ENCODE measurements at regions not wholly inside any gene's neighbourhood (a gene's known extent, or its start where the extent isn't known, plus 50 kb on each side); places are given as distances from the start of the nearest gene placed in this dataset.

GRCh38 chr17:54269881-54270280 is 447.2 kb downstream of the KIF2B start:
- peaks cover 20 to 32% of the 10 kb centered on the region in 2 experiments; a peak in 3 of 4 replicates for H3K9me3 ChIP-seq (ENCODE audit: control insufficient read depth in 1 of 2, insufficient read depth in 1 of 2, low read depth in 1 of 2, low read length in 2 of 2)
- POLR2A ChIA-PET: no interaction called here
- H2AFZ ChIP-seq (ENCODE audit: low read depth, low read length, poor library complexity, severe bottlenecking): no peak overlapping the region
- TF ChIP-seq, protein P1, sequence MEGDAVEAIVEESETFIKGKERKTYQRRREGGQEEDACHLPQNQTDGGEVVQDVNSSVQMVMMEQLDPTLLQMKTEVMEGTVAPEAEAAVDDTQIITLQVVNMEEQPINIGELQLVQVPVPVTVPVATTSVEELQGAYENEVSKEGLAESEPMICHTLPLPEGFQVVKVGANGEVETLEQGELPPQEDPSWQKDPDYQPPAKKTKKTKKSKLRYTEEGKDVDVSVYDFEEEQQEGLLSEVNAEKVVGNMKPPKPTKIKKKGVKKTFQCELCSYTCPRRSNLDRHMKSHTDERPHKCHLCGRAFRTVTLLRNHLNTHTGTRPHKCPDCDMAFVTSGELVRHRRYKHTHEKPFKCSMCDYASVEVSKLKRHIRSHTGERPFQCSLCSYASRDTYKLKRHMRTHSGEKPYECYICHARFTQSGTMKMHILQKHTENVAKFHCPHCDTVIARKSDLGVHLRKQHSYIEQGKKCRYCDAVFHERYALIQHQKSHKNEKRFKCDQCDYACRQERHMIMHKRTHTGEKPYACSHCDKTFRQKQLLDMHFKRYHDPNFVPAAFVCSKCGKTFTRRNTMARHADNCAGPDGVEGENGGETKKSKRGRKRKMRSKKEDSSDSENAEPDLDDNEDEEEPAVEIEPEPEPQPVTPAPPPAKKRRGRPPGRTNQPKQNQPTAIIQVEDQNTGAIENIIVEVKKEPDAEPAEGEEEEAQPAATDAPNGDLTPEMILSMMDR (IDR thresholded peaks at IDR 0.05 in 2 of 3, conservative IDR thresholded peaks at IDR 0.05 in 1 of 3; ENCODE audit: borderline replicate concordance in 1 of 3, insufficient read depth in 1 of 3, low read depth in 2 of 3, low read length in 2 of 3): no peak
- TF ChIP-seq ZFX (IDR thresholded peaks at IDR 0.05) (no peak), EZH2phosphoT487 (IDR thresholded peaks at IDR 0.05; ENCODE audit: borderline replicate concordance) (no peak), ZNF274 (IDR thresholded peaks at IDR 0.05; ENCODE audit: low read depth, low read length) (no peak), SIN3A (IDR thresholded peaks at IDR 0.05; ENCODE audit: low read depth) (no peak), TCF7L2 (IDR thresholded peaks at IDR 0.05; ENCODE audit: borderline replicate concordance, extremely low read depth, insufficient read depth, insufficient read length) (no peak), FOSL1 (IDR thresholded peaks at IDR 0.05; ENCODE audit: low read depth) (no peak), SRF (IDR thresholded peaks at IDR 0.05; ENCODE audit: low read depth) (no peak), EGR1 (IDR thresholded peaks at IDR 0.05; ENCODE audit: low read depth) (no peak), POLR2A (IDR thresholded peaks at IDR 0.05; ENCODE audit: borderline replicate concordance, extremely low read depth, insufficient read depth, insufficient read length) (no peak), ATF3 (IDR thresholded peaks at IDR 0.05) (no peak), ELF1 (IDR thresholded peaks at IDR 0.05; ENCODE audit: borderline replicate concordance, low read depth) (no peak), SP1 (IDR thresholded peaks at IDR 0.05; ENCODE audit: low read depth) (no peak)
- TF ChIP-seq, protein P2, sequence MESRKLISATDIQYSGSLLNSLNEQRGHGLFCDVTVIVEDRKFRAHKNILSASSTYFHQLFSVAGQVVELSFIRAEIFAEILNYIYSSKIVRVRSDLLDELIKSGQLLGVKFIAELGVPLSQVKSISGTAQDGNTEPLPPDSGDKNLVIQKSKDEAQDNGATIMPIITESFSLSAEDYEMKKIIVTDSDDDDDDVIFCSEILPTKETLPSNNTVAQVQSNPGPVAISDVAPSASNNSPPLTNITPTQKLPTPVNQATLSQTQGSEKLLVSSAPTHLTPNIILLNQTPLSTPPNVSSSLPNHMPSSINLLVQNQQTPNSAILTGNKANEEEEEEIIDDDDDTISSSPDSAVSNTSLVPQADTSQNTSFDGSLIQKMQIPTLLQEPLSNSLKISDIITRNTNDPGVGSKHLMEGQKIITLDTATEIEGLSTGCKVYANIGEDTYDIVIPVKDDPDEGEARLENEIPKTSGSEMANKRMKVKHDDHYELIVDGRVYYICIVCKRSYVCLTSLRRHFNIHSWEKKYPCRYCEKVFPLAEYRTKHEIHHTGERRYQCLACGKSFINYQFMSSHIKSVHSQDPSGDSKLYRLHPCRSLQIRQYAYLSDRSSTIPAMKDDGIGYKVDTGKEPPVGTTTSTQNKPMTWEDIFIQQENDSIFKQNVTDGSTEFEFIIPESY (IDR thresholded peaks at IDR 0.05; ENCODE audit: extremely low read depth, insufficient replicate concordance, low read length): no peak
- TF ChIP-seq, protein P3, sequence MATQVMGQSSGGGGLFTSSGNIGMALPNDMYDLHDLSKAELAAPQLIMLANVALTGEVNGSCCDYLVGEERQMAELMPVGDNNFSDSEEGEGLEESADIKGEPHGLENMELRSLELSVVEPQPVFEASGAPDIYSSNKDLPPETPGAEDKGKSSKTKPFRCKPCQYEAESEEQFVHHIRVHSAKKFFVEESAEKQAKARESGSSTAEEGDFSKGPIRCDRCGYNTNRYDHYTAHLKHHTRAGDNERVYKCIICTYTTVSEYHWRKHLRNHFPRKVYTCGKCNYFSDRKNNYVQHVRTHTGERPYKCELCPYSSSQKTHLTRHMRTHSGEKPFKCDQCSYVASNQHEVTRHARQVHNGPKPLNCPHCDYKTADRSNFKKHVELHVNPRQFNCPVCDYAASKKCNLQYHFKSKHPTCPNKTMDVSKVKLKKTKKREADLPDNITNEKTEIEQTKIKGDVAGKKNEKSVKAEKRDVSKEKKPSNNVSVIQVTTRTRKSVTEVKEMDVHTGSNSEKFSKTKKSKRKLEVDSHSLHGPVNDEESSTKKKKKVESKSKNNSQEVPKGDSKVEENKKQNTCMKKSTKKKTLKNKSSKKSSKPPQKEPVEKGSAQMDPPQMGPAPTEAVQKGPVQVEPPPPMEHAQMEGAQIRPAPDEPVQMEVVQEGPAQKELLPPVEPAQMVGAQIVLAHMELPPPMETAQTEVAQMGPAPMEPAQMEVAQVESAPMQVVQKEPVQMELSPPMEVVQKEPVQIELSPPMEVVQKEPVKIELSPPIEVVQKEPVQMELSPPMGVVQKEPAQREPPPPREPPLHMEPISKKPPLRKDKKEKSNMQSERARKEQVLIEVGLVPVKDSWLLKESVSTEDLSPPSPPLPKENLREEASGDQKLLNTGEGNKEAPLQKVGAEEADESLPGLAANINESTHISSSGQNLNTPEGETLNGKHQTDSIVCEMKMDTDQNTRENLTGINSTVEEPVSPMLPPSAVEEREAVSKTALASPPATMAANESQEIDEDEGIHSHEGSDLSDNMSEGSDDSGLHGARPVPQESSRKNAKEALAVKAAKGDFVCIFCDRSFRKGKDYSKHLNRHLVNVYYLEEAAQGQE (IDR thresholded peaks at IDR 0.05; ENCODE audit: low read depth): no peak
- TF ChIP-seq, protein P4, sequence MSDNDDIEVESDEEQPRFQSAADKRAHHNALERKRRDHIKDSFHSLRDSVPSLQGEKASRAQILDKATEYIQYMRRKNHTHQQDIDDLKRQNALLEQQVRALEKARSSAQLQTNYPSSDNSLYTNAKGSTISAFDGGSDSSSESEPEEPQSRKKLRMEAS (IDR thresholded peaks at IDR 0.05): no peak
- BruUV-seq (replicated peaks): no TSS peak
- ATAC-seq (no peak), DNase-seq (ENCODE audit: low read depth, low spot score) (no peak)
- no peak overlapping the region for H3K9ac ChIP-seq (ENCODE audit: low read length)
- intact Hi-C loops (cut with micrococcal nuclease): no loop called here
- H4K20me1 ChIP-seq (ENCODE audit: insufficient read depth): no peaks in the 10 kb centered on the region
- RAD21 ChIA-PET (ENCODE audit: low non-redundant PET in 1 of 2, low total read pairs in 2 of 2, uncharacterized antibody in 2 of 2, unreplicated experiment in 2 of 2): no interaction called here
- no peak overlapping the region for H3K4me2 ChIP-seq (ENCODE audit: low read length)
- no peaks in the 10 kb centered on the region for H3K27me3 ChIP-seq (ENCODE audit: insufficient read depth, low read length)
- H3K4me3 ChIP-seq (replicated peaks in 1 of 2; ENCODE audit: low read depth in 1 of 2, low read length in 2 of 2): no peak overlapping the region
- CTCF ChIA-PET: no interaction called here
- no peaks in the 10 kb centered on the region for H3K9me2 ChIP-seq (ENCODE audit: insufficient read depth)
- H3K79me2 ChIP-seq (ENCODE audit: insufficient read depth, low read length): no peaks in the 10 kb centered on the region
- no peaks in the 10 kb centered on the region; a peak in 1 of 4 replicates for H3K4me1 ChIP-seq (ENCODE audit: control insufficient read depth in 1 of 2, insufficient read depth in 2 of 2, low read length in 2 of 2)
- H3K27ac ChIP-seq (ENCODE audit: low read depth, low read length): no peak overlapping the region
- H3K36me3 ChIP-seq (ENCODE audit: control insufficient read depth in 1 of 2, insufficient read depth in 2 of 2, low read length in 2 of 2): no peaks in the 10 kb centered on the region
